Adrenal gland (tissue), 5 donors: ENCODE measurements at regions not wholly inside any gene's neighbourhood (a gene's known extent, or its start where the extent isn't known, plus 50 kb on each side); places are given as distances from the start of the nearest gene placed in this dataset.

Experiments used
- CTCF ChIP-seq, 6 experiments: fragments of 450-650 bp in 4 of 6; fragments of 200-600 bp in 2 of 6; sonication (generic) in 1 of 6; IDR thresholded peaks; 1 replicate in 5 of 6; 2 replicates in 1 of 6; pipeline versions ENCODE4 v1.5.1 to v1.8.0; 2016 to 2021; ENCODE audit warnings: antibody characterized with exemption in 6 of 6, mild to moderate bottlenecking in 2 of 6, moderate library complexity in 1 of 6
- POLR2A ChIP-seq, 2 donors: fragments of 450-650 bp; IDR thresholded peaks; one replicate each; pipeline ENCODE4 v1.6.1; 2017; ENCODE audit warnings: antibody characterized with exemption in 2 of 2, mild to moderate bottlenecking in 2 of 2, moderate library complexity in 1 of 2
- donor health status: DM: no; HTN: no; CAD: no.

GRCh38 chr20:17824676-17825251, 125.0 kb downstream of the BANF2 start:
- no peak for TF ChIP-seq CTCF (IDR thresholded peaks at IDR 0.05)
- no peak for TF ChIP-seq POLR2A (IDR thresholded peaks at IDR 0.05)
